HepG2 (cell line): ENCODE measurements at regions not wholly inside any gene's neighbourhood (a gene's known extent, or its start where the extent isn't known, plus 50 kb on each side); places are given as distances from the start of the nearest gene placed in this dataset.

Experiments used
- MYC ChIP-seq: sonication (generic); formaldehyde crosslinking; IDR thresholded peaks from 2 replicates; pipeline ENCODE4 v1.9.0; 2021; ENCODE audit warnings: missing genetic modification reagents, borderline replicate concordance
- ZBTB38 ChIP-seq: sonication (generic); formaldehyde crosslinking; IDR thresholded peaks from 2 replicates; pipeline ENCODE4 v1.5.1; 2020; ENCODE audit warnings: mild to moderate bottlenecking, missing genetic modification reagents

DNA sequence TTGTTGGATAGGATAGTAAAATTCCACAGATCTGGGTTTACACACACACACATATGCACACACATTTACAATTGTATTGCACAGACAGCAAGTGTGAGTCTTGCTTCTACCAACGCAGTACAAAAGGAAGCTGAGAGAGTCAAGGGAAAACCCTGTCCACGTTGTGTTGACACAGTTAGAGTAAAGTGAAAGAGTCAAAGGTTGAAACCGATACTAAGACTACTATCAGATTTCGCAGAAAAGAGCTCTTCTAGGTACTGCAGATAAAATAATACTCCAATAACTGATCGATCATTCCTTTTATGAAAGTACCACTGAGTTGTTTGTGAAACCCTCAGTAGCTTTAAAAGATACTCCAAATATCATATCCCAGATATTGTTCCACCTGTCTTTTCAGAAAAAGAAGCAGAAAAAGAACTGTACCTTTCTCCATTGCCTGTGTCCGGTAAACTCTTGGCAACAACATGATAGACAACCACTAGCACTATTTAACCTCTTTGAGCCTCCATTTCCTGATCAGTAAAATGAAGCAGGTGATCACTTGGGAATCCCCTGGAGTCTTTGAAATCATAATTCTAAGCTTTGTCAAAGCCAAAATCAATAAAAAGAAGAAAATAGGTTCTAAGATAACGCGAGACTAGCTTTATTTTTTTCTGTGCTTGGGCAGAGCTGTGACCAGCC is 224.6 kb upstream of the FOXN3 start:
- TF ChIP-seq MYC (no peak), ZBTB38 (no peak)
